Stomach (tissue), 8 donors: ENCODE measurements at regions not wholly inside any gene's neighbourhood (a gene's known extent, or its start where the extent isn't known, plus 50 kb on each side); places are given as distances from the start of the nearest gene placed in this dataset.

ENCODE experiments used
- DNase-seq, 2 donors: peaks; one replicate each; pipeline versions ENCODE4 v3.0.0 to v3.0.0-alpha.2; 2013 to 2019
- H3K27ac ChIP-seq, 5 donors: fragments of 200-600 bp in 4 of 5; sonication (generic) in 4 of 5; one replicate each; pipeline ENCODE4 v1.5.1; 2013 to 2019; ENCODE audit warnings: mild to moderate bottlenecking in 1 of 5, moderate library complexity in 1 of 5
- H3K27me3 ChIP-seq, 3 donors: fragments of 200-600 bp; sonication (generic); one replicate each; pipeline ENCODE4 v1.5.1; 2017 to 2019; ENCODE audit warnings: mixed run types in 1 of 3
- H3K36me3 ChIP-seq, 4 donors: fragments of 200-600 bp; sonication (generic); 1 replicate in 3 of 4; 2 replicates in 1 of 4; pipeline ENCODE4 v1.5.1; 2016 to 2019
- H3K4me1 ChIP-seq, 4 donors: fragments of 200-600 bp; sonication (generic); one replicate each; pipeline ENCODE4 v1.5.1; 2016 to 2019
- H3K4me3 ChIP-seq, 4 donors: fragments of 200-600 bp; sonication (generic) in 3 of 4; one replicate each; pipeline ENCODE4 v1.5.1; 2016 to 2019; ENCODE audit warnings: mild to moderate bottlenecking in 1 of 4
- H3K9me3 ChIP-seq, 4 donors: fragments of 200-600 bp; sonication (generic); one replicate each; pipeline ENCODE4 v1.5.1; 2016 to 2019
- CTCF ChIP-seq, 7 experiments: fragments of 450-650 bp in 4 of 7; fragments of 200-600 bp in 3 of 7; sonication (generic) in 3 of 7; IDR thresholded peaks; one replicate each; pipeline ENCODE4 v1.5.1; 2016 to 2019; ENCODE audit warnings: antibody characterized with exemption in 7 of 7, control low read depth in 2 of 7, mild to moderate bottlenecking in 1 of 7
- EP300 ChIP-seq: sonication (generic); formaldehyde crosslinking; IDR thresholded peaks from one replicate; pipeline ENCODE4 v1.6.1; 2017; ENCODE audit warnings: antibody characterized with exemption
- POLR2A ChIP-seq, 4 donors: fragments of 450-650 bp; IDR thresholded peaks; one replicate each; pipeline ENCODE4 v1.6.1; 2016; ENCODE audit warnings: antibody characterized with exemption in 4 of 4, control low read depth in 2 of 4, mild to moderate bottlenecking in 1 of 4, moderate library complexity in 1 of 4
- POLR2AphosphoS5 ChIP-seq, 3 donors: sonication (generic); formaldehyde crosslinking; IDR thresholded peaks; one replicate each; pipeline ENCODE4 v1.6.1; 2016; ENCODE audit warnings: antibody characterized with exemption in 3 of 3
- WGBS, 5 donors: extraction: QIAGEN DNeasy Blood & Tissue Kit in 3 of 5; methylation state at CpG; one replicate each; pipeline versions ENCODE4 v1.1.5 to v1.1.7; 2013 to 2018; 5-methylcytosine and 5-hydroxymethylcytosine counted together
- intact Hi-C: fragments of 100-400 bp; cut with DNase I; formaldehyde crosslinking; loops from one replicate; pipeline ENCODE4 v1.15.1; 2023; ENCODE audit warnings: low total_unique reads
- donor health status: healthy with polysubstance abuse.
- donor health status: Bipolar disorder and iron deficiency.
- donor health status: healthy.

DNA sequence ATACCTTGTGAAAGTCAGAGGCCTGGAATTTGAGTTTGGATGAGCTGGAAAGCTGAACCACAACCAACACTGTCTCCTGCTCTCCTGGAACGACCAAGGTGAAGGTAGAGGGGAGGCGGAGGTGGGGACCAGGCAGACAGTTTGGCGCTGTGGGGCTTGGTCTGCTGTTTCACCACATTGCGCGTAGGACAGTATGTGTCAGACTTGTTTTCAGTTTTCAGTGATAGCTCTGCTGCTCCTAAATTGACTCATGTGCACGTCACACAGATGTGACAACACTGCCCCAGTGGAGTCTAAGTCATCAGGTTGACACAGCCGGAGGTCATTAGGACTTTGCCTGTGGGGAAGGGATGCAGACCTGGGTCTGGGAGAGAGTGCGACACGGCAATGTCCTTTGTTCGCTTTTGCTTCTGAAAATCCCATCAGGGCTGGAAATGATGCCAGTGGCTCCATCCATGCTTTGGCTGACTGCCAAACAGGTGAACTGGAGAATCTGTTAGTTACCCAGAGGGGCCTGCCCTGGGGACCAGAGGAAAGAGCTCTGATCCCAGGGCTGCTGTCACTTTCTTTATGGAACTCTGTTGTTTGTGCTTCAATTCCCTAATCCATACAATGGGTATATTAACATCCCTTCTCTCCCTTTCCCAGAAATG is 255.5 kb downstream of the CDC5L start:
- H3K36me3 ChIP-seq = no peaks in the 10 kb centered on the region
- no peaks in the 10 kb centered on the region for H3K9me3 ChIP-seq
- intact Hi-C loops = no loop called here
- no peak overlapping the region for H3K27ac ChIP-seq
- no peaks in the 10 kb centered on the region for H3K27me3 ChIP-seq
- no peak for DNase-seq
- no peaks in the 10 kb centered on the region for H3K4me1 ChIP-seq
- H3K4me3 ChIP-seq = no peak overlapping the region
- WGBS, 5 donors = 79 to 84% (median 83%) methylated on average over 9 to 10 of the region's 10 CpGs
- TF ChIP-seq POLR2A (IDR thresholded peaks at IDR 0.05) = no peak
- TF ChIP-seq EP300 = no peak

DNA sequence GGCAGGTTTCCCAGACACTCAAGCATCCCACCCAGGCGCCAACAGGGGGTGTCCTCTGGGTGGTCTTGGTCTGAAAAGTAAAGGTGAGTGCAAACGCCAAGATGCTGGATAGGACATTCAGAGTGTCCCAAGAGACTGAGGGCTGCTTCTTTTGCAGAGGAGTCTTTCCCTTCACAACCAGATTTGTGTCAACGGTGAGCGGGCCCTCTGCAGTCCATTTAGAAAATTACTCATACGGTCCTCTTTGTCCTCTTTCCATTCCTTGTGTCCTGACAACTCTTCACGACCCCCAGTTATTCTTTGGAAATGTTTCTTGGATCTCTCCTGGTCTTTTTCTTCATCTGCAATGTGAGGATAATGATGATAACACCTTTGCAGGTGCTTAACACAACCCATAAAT is 257.8 kb downstream of the CDC5L start:
- TF ChIP-seq POLR2A (IDR thresholded peaks at IDR 0.05) = no peak
- TF ChIP-seq CTCF (IDR thresholded peaks at IDR 0.05) = no peak
- no peak for TF ChIP-seq EP300
- TF ChIP-seq POLR2AphosphoS5 (IDR thresholded peaks at IDR 0.05) = no peak
- H3K9me3 ChIP-seq = no peaks in the 10 kb centered on the region
- WGBS, 5 donors = 67 to 79% (median 70%) methylated on average over 6 of the region's 6 CpGs
- H3K27me3 ChIP-seq = no peaks in the 10 kb centered on the region
- intact Hi-C loops = no loop called here
- H3K4me3 ChIP-seq = no peak overlapping the region
- DNase-seq = no peak
- H3K36me3 ChIP-seq = no peaks in the 10 kb centered on the region
- H3K27ac ChIP-seq = no peak overlapping the region
- H3K4me1 ChIP-seq = no peaks in the 10 kb centered on the region

DNA sequence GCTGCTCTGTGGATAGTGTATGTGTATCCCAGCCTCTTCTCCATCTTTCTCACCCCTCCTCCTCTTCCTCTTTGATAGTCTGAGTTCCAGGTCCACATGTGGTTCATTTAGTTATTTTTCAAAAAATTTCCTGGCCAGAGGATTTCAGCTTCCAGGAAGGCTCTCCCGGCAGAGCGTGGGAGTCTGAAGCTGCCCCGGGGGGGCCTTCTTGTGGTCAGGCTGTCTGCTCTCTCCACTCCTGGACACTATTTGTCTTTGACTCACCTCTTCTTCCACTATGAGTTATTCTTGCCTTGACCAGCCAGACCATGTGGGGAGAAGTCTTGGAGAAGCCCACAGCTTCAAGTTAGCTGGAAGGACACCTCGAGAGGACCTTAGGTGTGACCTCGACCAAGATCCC is 258.8 kb downstream of the CDC5L start:
- 91 to 96% (median 95%) methylated on average over 5 of the region's 5 CpGs for WGBS, 5 donors
- Histone ChIP-seq H3K4me3 (no peak overlapping the region), H3K4me1 (no peaks in the 10 kb centered on the region), H3K27me3 (no peaks in the 10 kb centered on the region), H3K27ac (no peak overlapping the region), H3K36me3 (no peaks in the 10 kb centered on the region), H3K9me3 (no peaks in the 10 kb centered on the region)
- no peak for DNase-seq
- intact Hi-C loops = no loop called here
- TF ChIP-seq POLR2A (IDR thresholded peaks at IDR 0.05) (no peak), EP300 (no peak), CTCF (IDR thresholded peaks at IDR 0.05) (no peak), POLR2AphosphoS5 (IDR thresholded peaks at IDR 0.05) (no peak)

GRCh38 chr6:44649365-44650025 is 262.0 kb downstream of the CDC5L start:
- no peaks in the 10 kb centered on the region for H3K9me3 ChIP-seq
- intact Hi-C loops = loop anchor here (10.0 kb wide), 1 partner anchor 1065 kb away; no protein-coding TSS in a partner anchor
- H3K36me3 ChIP-seq = no peaks in the 10 kb centered on the region
- H3K27ac ChIP-seq = no peak overlapping the region
- 36 to 57% (median 54%) methylated on average over 4 of the region's 4 CpGs for WGBS, 5 donors
- H3K27me3 ChIP-seq = no peaks in the 10 kb centered on the region
- H3K4me1 ChIP-seq = peaks cover 0 to 6% (median 0%) of the 10 kb centered on the region in 4 donors
- TF ChIP-seq CTCF (IDR thresholded peaks at IDR 0.05) (no peak), EP300 (no peak), POLR2A (IDR thresholded peaks at IDR 0.05) (no peak), POLR2AphosphoS5 (IDR thresholded peaks at IDR 0.05) (no peak)
- peak in 1 of 2 donors; percentile 37 for DNase-seq
- H3K4me3 ChIP-seq = no peak overlapping the region

GRCh38 chr6:44650495-44650894 is 263.0 kb downstream of the CDC5L start:
- no peak for DNase-seq
- Histone ChIP-seq H3K27me3 (no peaks in the 10 kb centered on the region), H3K4me1 (peaks cover 0 to 12% (median 3%) of the 10 kb centered on the region in 4 donors), H3K4me3 (no peak overlapping the region), H3K36me3 (no peaks in the 10 kb centered on the region), H3K27ac (no peak overlapping the region), H3K9me3 (no peaks in the 10 kb centered on the region)
- WGBS, 5 donors = 82 to 90% (median 88%) methylated on average over 6 of the region's 6 CpGs
- no peak for TF ChIP-seq POLR2A (IDR thresholded peaks at IDR 0.05)
- TF ChIP-seq EP300 = no peak
- no peak for TF ChIP-seq CTCF (IDR thresholded peaks at IDR 0.05)
- TF ChIP-seq POLR2AphosphoS5 (IDR thresholded peaks at IDR 0.05) = no peak
- intact Hi-C loops = loop anchor here (10.0 kb wide), 1 partner anchor 1064 kb away; no protein-coding TSS in a partner anchor
